Stimulated activated effector memory CD8-positive, alpha-beta T cell treated with anti-CD3 and anti-CD28 coated beads, Interleukin-12 subunit alpha, Interleukin-12 subunit beta, amount 100 ng/mL, for 72 hours (primary cell): ENCODE measurements at regions not wholly inside any gene's neighbourhood (a gene's known extent, or its start where the extent isn't known, plus 50 kb on each side); places are given as distances from the start of the nearest gene placed in this dataset.
"Not testable (repeated sequence)": the region's sequence is repeated elsewhere in the genome, so short reads cannot be mapped to it uniquely, and the experiment has no call there.

ENCODE experiments used
- ATAC-seq: fragments of 150-1000 bp; cut with Tn5 transposase; 2 replicates; pipeline ENCODE4 v1.10.0; 2021
- DNase-seq, 2 donors: peaks; one replicate each; pipeline ENCODE4 v3.0.0; 2021 to 2022; ENCODE audit warnings: low spot score in 2 of 2
- H3K27ac Mint-ChIP-seq: one replicate; pipeline ENCODE4 v1.8.0; 2022; ENCODE audit warnings: mild to moderate bottlenecking, mixed read lengths
- H3K36me3 Mint-ChIP-seq: one replicate; pipeline ENCODE4 v1.8.0; 2022; ENCODE audit warnings: mild to moderate bottlenecking, mixed read lengths
- H3K4me1 Mint-ChIP-seq: one replicate; pipeline ENCODE4 v1.8.0; 2022; ENCODE audit warnings: mixed read lengths
- H3K4me3 Mint-ChIP-seq: one replicate; pipeline ENCODE4 v1.8.0; 2022; ENCODE audit warnings: mild to moderate bottlenecking, mixed read lengths
- H3K9me3 Mint-ChIP-seq: one replicate; pipeline ENCODE4 v1.8.0; 2022; ENCODE audit warnings: mixed read lengths

DNA sequence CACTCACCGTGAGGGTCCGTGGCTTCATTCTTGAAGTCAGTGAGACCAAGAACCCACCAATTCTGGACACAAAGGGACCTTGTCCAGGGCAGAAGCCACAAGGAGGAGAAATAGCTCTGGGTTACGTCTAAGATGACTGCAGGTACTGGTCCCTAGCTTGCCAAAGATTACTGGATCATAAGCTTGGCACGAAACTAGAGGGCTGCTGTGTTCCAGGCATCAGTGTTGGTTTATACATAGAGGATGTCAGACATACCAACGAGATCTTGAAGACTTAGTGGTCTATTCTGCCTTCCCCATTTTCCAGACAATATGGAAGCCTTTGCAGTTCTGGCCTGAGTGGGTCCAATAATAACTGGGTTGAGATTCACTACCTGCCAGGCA lies 175.7 kb downstream of the TBX18 start:
- no peak for DNase-seq
- ATAC-seq = no peak
- H3K9me3 Mint-ChIP-seq = no peaks in the 10 kb centered on the region
- H3K4me1 Mint-ChIP-seq = peaks cover 5% of the 10 kb centered on the region
- H3K36me3 Mint-ChIP-seq = no peaks in the 10 kb centered on the region
- peak overlapping the region; percentile 7 for H3K4me3 Mint-ChIP-seq
- H3K27ac Mint-ChIP-seq = no peak overlapping the region

DNA sequence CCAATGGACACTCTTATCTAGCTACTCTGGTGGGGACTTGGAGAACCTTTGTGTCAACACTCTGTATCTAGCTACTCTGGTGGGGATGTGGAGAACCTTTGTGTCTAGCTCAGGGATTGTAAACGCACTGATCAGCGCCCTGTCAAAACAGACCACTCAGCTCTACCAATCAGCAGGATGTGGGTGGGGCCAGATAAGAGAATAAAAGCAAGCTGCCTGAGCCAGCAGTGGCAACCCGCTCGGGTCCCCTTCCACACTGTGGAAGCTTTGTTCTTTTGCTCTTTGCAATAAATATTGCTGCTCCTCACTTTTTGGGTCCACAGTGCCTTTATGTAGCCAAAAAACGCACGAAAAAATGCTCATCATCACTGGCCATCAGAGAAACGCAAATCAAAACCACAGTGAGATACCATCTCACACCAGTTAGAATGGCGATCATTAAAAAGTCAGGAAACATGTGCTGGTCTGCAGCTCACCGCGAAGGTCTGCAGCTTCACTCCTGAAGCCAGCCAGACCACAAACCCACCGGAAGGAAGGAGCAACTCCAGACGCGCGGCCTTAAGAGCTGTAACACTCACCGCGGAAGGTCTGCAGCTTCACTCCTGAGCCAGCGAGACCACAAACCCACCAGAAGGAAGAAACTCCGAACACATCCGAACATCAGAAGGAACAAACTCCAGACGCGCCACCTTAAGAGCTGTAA lies 176.3 kb downstream of the TBX18 start:
- H3K36me3 Mint-ChIP-seq, H3K9me3 Mint-ChIP-seq, H3K4me1 Mint-ChIP-seq, DNase-seq, H3K27ac Mint-ChIP-seq, ATAC-seq: not testable (repeated sequence)
- H3K4me3 Mint-ChIP-seq = peak overlapping the region; percentile 7

DNA sequence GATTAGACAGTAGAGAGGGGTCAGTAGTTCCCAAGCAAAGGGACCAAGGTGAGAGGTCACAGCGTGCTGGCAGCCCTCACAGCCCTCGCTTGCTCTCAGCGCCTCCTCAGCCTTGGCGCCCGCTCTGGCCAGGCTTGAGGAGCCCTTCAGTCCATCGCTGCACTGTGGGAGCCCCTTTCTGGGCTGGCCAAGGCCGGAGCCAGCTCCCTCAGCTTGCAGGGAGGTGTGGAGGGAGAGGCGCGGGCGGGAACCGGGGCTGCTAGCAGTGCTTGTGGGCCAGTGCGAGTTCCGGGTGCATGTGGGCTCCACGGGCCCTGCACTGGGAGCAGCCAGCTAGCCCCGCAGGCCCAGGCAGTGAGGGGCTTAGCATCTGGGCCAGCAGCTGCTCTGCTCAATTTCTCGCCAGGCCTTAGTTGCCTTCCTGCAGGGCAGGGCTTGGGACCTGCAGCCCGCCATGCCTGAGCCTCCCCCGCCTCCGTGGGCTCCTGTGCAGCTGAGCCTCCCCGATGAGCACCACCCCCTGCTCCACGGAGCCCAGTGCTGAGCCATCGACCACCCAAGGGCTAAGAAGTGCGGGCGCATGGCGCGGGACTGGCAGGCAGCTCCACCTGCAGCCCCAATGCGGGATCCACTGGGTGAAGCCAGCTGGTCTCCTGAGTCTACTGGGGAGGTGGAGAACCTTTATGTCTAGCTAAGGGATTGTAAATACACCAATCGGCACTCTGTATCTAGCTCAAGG lies 177.0 kb downstream of the TBX18 start:
- not testable (repeated sequence) for H3K36me3 Mint-ChIP-seq, H3K4me1 Mint-ChIP-seq, H3K4me3 Mint-ChIP-seq, H3K9me3 Mint-ChIP-seq, ATAC-seq, H3K27ac Mint-ChIP-seq, DNase-seq

DNA sequence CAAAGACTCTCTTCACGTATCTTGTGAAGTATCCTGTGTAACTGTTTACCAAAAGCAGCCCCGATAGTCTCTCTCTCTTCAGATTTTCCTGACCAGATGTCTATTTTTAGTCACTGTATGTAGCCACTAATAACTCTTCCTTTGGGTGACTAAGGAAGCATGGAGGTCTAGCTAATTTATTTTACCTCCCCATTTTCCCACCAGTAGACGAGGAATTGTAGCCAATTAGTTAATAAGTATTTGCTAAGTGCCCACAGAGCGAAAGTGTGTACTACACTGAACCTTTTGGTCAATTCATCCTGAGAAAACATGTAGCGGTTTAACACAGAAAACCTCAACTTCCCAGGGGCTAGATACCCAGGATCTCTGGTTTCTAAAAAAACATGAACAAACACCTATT lies 180.6 kb downstream of the TBX18 start:
- DNase-seq (no peak), ATAC-seq (no peak)
- Mint-ChIP-seq H3K36me3 (no peaks in the 10 kb centered on the region), H3K4me3 (no peak overlapping the region), H3K9me3 (no peaks in the 10 kb centered on the region), H3K4me1 (peaks cover 5% of the 10 kb centered on the region), H3K27ac (no peak overlapping the region)

DNA sequence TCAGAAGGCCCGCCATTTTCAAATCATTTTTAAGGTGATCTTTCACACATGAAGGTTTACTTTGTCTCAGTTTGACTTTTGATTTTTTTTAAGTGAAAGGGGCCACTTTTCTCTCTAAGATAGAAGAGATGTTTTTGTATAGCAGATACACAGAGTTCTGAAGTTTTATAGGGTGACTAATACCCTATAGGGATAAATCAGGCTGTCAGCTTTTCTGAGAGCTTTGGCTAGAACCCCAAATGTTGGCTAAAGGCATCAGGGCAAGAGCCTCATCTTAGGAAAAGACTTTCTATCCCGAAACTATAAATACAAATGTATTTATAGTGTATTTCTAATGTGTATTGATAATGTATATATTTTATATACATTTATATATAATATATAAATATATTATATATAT lies 181.4 kb downstream of the TBX18 start:
- Mint-ChIP-seq H3K27ac (no peak overlapping the region), H3K4me1 (no peaks in the 10 kb centered on the region), H3K9me3 (no peaks in the 10 kb centered on the region), H3K4me3 (no peak overlapping the region), H3K36me3 (no peaks in the 10 kb centered on the region)
- no peak for ATAC-seq
- no peak for DNase-seq

DNA sequence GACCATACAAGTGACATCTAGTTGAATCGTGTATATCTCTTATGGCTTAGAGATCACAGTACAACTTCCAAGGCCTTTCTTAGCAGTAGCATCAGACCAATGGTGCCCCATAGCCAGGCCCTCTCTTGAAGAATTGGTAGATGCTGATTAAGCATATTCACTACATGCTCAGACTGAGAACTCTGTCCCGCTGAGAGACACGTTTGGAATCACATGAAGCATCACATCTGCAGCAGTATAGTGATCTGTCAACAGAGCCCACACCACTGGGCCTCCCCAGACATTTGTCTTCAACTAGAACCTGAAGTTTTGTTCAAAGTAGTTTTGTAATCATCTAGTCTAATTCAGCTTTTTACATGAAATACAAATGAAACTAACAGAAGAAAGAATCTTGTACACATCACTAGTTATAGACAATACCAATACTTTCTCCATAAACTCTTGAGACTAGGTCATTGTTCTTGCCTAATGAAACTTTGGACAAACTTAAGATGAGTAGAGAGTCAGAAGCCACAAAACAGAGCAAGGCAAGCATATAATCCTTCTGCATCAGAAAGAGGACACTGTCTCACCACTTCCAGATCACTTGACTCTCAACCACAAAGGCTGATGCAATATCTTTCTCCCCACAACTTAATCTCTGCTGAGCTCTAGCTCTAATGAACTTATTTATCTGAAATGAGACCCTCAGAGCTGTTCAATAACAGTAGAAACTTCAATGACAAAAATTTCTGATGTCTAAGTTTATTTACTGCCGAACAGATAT lies 182.7 kb downstream of the TBX18 start:
- no peaks in the 10 kb centered on the region for H3K36me3 Mint-ChIP-seq
- ATAC-seq = no peak
- no peak overlapping the region for H3K27ac Mint-ChIP-seq
- no peak for DNase-seq
- H3K4me3 Mint-ChIP-seq = no peak overlapping the region
- no peaks in the 10 kb centered on the region for H3K9me3 Mint-ChIP-seq
- H3K4me1 Mint-ChIP-seq = no peaks in the 10 kb centered on the region

DNA sequence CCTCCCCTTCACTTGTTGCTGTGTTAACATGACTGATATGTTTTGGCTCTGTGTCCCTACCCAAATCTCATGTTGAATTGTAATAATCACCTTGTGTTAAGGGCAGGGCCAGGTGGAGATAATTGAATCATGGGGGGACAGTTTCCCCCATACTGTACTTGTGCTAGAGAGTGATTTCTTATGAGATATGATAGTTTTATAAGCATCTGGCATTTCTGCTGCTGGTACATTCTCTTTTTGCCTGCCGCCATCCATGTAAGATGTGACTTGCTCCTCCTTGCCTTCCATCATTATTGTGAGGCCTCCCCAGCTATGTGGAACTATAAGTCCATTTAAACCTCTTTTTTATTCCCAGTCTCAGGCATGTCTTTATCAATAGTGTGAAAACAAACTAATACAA lies 185.0 kb downstream of the TBX18 start:
- no peak for ATAC-seq
- Mint-ChIP-seq H3K36me3 (no peaks in the 10 kb centered on the region), H3K4me3 (no peak overlapping the region), H3K9me3 (no peaks in the 10 kb centered on the region), H3K27ac (no peak overlapping the region), H3K4me1 (no peaks in the 10 kb centered on the region)
- no peak for DNase-seq

DNA sequence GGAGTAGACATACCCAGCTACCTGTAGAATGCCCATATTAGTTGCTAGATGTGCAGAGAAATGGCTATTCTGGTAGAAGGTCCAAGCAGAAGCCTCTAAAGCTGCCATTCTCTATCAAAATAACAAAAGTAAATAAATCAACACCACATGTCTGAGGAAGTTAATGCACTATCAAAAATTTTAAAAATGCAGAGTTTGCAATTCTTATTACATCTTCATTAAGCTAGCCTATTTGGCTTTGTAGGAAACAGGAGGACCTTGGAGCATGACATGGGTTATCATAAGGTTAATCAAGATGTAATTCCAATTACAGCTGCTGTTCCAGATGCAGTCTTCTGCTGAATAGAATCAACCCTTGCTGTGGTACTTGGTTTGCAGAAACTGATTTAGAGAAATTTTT lies 188.4 kb downstream of the TBX18 start:
- Mint-ChIP-seq H3K4me3 (no peak overlapping the region), H3K36me3 (no peaks in the 10 kb centered on the region), H3K4me1 (no peaks in the 10 kb centered on the region), H3K27ac (no peak overlapping the region), H3K9me3 (peaks cover 4% of the 10 kb centered on the region)
- ATAC-seq = no peak
- DNase-seq = no peak

DNA sequence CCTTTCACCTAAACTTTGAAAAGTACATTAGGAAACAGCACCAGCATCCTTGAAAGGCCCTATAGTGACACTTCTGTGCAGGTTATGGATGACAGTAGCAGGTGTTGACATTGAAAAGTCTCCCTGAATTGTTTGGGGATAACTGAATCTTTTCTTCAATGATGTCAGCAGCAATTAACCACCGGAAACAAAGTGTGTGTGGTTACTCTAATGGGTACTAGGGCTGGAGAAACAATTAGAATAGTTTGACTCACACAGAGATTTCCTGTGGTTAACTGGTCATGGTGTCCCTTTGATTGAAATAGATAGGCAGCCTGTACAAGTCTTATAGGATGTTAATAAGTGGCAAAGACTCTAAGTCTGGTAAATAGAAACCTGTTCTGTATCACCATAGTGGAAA lies 189.1 kb downstream of the TBX18 start:
- H3K4me1 Mint-ChIP-seq = no peaks in the 10 kb centered on the region

DNA sequence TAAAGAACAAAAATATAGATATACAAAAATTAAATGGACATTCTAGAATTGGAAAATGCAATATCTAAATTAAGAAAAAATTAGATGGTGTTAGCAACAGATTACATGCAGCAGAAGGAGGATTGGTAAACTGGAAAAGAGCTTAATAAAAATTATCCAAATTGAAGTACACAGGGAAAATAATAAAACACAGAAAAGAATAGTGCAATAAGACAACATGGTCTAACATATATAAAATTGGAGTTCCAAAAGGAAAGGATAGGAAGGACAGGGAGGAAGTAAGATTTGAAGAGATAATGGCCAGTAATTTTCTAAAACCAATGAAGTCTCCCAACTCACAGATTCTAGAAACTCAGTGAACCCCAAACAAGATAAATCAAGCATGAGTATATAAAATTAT lies 194.5 kb downstream of the TBX18 start:
- peaks cover 23% of the 10 kb centered on the region for H3K9me3 Mint-ChIP-seq
- H3K4me3 Mint-ChIP-seq = no peak overlapping the region
- no peak overlapping the region for H3K27ac Mint-ChIP-seq
- no peaks in the 10 kb centered on the region for H3K4me1 Mint-ChIP-seq
- ATAC-seq (no peak), DNase-seq (no peak)
- no peaks in the 10 kb centered on the region for H3K36me3 Mint-ChIP-seq

More for the DNA sequence above, 189.1 kb downstream of the TBX18 start:
- H3K4me3 Mint-ChIP-seq = no peak overlapping the region
- DNase-seq (no peak), ATAC-seq (peak; percentile 40)
- H3K36me3 Mint-ChIP-seq = no peaks in the 10 kb centered on the region
- no peak overlapping the region for H3K27ac Mint-ChIP-seq
- peaks cover 8% of the 10 kb centered on the region for H3K9me3 Mint-ChIP-seq

DNA sequence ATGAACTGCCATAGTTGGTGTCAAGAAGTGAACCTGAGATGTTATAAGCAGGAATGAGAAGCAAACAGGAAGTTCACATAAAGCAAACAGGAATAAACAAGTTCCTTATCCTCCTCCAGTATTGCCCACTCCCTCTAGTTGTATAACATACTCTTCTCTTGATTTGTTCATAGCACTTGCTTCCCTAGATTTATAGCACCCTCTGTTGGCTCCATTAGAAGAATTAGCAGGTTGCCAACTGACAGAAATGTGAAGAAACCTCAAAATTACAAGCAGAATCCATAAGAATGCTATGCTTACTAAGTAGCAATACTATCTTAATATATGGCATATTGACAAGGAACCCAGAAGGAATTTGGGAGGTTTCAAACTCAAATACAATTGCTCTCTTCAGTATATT lies 195.4 kb downstream of the TBX18 start:
- H3K4me3 Mint-ChIP-seq = no peak overlapping the region
- ATAC-seq (no peak), DNase-seq (no peak)
- H3K9me3 Mint-ChIP-seq = peaks cover 26% of the 10 kb centered on the region
- H3K4me1 Mint-ChIP-seq = no peaks in the 10 kb centered on the region
- H3K36me3 Mint-ChIP-seq = no peaks in the 10 kb centered on the region
- H3K27ac Mint-ChIP-seq = no peak overlapping the region

DNA sequence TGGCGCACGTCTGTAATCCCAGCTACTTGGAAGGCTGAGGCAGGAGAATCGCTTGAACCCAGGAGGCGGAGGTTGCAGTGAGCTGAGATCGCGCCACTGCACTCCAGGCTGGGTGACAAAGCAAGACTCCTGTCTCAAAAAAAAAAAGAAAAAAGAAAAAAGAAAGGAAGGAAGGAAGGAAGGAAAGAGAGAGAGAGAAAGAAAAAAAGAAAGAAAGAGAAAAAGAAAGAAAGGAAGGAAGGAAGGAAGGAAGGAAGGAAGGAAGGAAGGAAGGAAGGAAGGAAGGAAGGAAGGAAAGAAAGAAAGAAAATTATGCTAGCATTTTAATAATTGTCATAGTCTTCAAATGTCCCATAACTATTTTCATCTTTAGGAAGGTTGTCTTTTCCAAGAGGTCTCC lies 198.7 kb downstream of the TBX18 start:
- not testable (repeated sequence) for H3K4me3 Mint-ChIP-seq

DNA sequence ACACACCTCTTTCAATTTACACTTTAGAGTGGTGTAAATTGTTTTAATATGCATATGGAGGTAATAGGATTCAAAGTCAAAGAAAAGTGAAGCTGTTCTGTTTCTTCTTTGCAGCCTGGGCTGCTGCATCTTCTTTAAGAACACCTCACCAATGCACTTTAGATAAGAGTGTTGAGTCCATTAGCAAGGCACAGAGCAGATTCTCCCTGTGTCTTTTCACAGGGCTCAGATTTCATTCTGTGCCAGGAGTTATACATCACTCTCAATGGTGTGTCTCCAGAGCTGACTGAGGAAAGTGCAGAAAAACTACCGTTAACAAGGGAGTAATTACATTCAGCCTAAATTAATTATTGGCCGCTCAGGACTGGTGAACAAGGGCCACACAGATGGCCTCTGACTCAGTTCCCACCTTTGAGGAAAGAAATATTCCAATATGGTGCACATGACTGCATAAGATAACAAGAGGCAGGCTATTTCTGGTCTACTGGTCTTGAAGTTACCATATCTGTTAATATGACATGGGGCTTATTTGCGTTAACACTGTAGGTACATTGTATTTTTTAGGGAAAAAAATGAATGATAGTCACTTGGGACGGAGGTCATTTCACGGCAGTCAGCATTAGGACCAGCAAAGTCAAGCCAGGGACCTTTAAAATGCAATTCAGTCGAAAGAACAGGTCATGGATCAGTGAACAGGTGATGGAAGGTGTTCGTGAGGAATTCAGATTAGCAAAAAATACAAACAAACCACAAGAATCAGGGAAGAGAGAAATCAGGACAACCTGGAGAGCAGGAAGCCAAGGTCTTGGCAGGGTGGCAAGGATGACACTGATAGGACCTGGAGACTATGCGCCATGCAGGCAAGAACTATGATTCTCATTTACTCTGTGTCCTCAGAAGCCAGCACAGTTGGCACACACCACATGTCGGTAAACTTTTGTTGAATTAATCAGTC lies 203.7 kb downstream of the TBX18 start:
- no peak overlapping the region for H3K27ac Mint-ChIP-seq
- no peak overlapping the region for H3K4me3 Mint-ChIP-seq
- peaks cover 13% of the 10 kb centered on the region for H3K9me3 Mint-ChIP-seq
- no peak for DNase-seq
- H3K4me1 Mint-ChIP-seq = no peaks in the 10 kb centered on the region
- H3K36me3 Mint-ChIP-seq = no peaks in the 10 kb centered on the region
- no peak for ATAC-seq

More for the DNA sequence above, 198.7 kb downstream of the TBX18 start:
- H3K36me3 Mint-ChIP-seq, ATAC-seq, H3K4me1 Mint-ChIP-seq, H3K27ac Mint-ChIP-seq, DNase-seq: not testable (repeated sequence)
- H3K9me3 Mint-ChIP-seq = peaks cover 23% of the 10 kb centered on the region

DNA sequence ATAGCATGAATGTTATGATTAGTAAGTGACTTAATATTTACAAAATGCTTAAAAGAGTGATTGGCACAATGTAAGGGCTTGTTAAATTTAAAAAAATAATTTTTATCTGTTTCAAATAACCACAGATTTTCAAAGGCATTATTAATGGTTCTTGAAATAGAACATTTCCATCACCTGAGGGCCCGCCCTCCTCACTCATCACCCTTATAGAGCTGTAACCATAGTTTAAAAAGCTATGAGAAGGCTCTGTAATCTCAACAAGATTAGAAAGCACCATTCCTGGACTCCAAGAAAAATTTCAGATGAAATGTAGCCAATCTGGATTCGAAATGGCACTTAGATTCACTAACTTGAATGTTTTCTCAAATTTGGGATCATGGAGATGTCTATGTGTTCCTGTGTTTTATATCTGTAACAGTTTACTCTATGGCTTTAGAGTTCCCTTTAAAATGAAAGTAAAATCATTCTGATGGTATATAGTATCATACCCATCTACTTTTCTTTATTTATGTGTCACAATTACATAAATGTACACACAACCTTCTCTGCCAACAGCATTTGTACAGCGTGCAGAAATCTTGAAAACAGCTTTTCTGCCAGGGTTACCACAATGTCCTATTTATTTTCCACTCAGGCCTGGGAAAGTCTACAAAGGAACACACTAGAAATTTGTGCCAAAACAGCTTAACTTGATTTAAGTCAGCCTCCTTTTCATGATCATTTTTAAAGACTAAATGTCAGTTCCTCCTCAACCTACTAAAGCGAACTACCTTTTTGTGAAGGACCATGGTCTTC lies 207.7 kb downstream of the TBX18 start:
- H3K36me3 Mint-ChIP-seq = no peaks in the 10 kb centered on the region
- H3K9me3 Mint-ChIP-seq = peaks cover 5% of the 10 kb centered on the region
- ATAC-seq = no peak

More for the DNA sequence above, 207.7 kb downstream of the TBX18 start:
- Mint-ChIP-seq H3K4me1 (no peaks in the 10 kb centered on the region), H3K27ac (no peak overlapping the region), H3K4me3 (no peak overlapping the region)
- DNase-seq = no peak
